H1 (cell line): ENCODE measurements at regions not wholly inside any gene's neighbourhood (a gene's known extent, or its start where the extent isn't known, plus 50 kb on each side); places are given as distances from the start of the nearest gene placed in this dataset.

Experiments used
- CTCF ChIA-PET: fragments of 300-600 bp; sonication (Branson Sonifier 250); formaldehyde crosslinking; loops from one replicate; lab custom pipeline; 2021; ENCODE audit not compliant: partially characterized antibody; lab: Charles Lee
- POLR2A ChIA-PET: fragments of 300-600 bp; sonication (Branson Sonifier 250); formaldehyde crosslinking; loops from one replicate; lab custom pipeline; 2021; ENCODE audit warnings: inconsistent platforms; ENCODE audit not compliant: partially characterized antibody; lab: Charles Lee
- DNase-seq, 2 experiments: peaks; one replicate each; pipeline versions ENCODE4 v3.0.0 to v3.0.0-alpha.2; 2010 to 2022; ENCODE audit warnings: low spot score in 2 of 2, low read depth in 1 of 2, mixed read lengths in 1 of 2
- FAIRE-seq: peaks from 2 replicates; lab custom pipeline; 2011; peaks lifted over from hg19 to GRCh38; lab: Jason Lieb, UNC
- H2AFZ ChIP-seq: 2 replicates; pipeline ENCODE4 v1.8.1; 2012; ENCODE audit warnings: low read length, inconsistent platforms
- H2AK5ac ChIP-seq: 2 replicates; pipeline ENCODE4 v1.6.1; 2013; ENCODE audit warnings: low read depth, low read length
- H2BK120ac ChIP-seq: replicated peaks from 2 replicates; pipeline ENCODE3; 2013; ENCODE audit warnings: low read depth, low read length, inconsistent platforms
- H2BK12ac ChIP-seq: 2 replicates; pipeline ENCODE4 v1.6.1; 2013; ENCODE audit warnings: low read depth, low read length
- H2BK15ac ChIP-seq: 2 replicates; pipeline ENCODE4 v1.6.1; 2013; ENCODE audit warnings: low read length
- H2BK20ac ChIP-seq: 2 replicates; pipeline ENCODE4 v1.6.1; 2013; ENCODE audit warnings: low read length
- H2BK5ac ChIP-seq: 2 replicates; pipeline ENCODE4 v1.6.1; 2013; ENCODE audit warnings: low read depth, low read length
- H3K14ac ChIP-seq: 2 replicates; pipeline ENCODE4 v1.6.1; 2013; ENCODE audit warnings: inconsistent platforms; ENCODE audit not compliant: insufficient read length
- H3K18ac ChIP-seq: 2 replicates; pipeline ENCODE4 v1.6.1; 2013; ENCODE audit warnings: low read length; ENCODE audit errors: extremely low read depth
- H3K23ac ChIP-seq: 2 replicates; pipeline ENCODE4 v1.6.1; 2013; ENCODE audit warnings: inconsistent platforms; ENCODE audit not compliant: insufficient read length
- H3K23me2 ChIP-seq: 2 replicates; pipeline ENCODE4 v1.6.1; 2013; ENCODE audit warnings: low read depth, low read length
- H3K27ac ChIP-seq: 2 replicates; pipeline ENCODE4 v1.6.1; 2011; ENCODE audit warnings: low read depth, low read length, inconsistent platforms
- H3K27me3 ChIP-seq, 4 experiments: replicated peaks in 1 of 4; 1 replicate in 1 of 4; 2 replicates in 3 of 4; pipeline versions ENCODE4 v1.6.1 to v1.8.1; 2011 to 2013; ENCODE audit warnings: low read length in 3 of 4, mild to moderate bottlenecking in 3 of 4, inconsistent platforms in 2 of 4, mixed read lengths in 2 of 4, moderate library complexity in 1 of 4; ENCODE audit not compliant: control insufficient read depth in 3 of 4, insufficient read depth in 3 of 4; ENCODE audit errors: extremely low read depth in 1 of 4
- H3K36me3 ChIP-seq, 4 experiments: 2 replicates each; pipeline versions ENCODE4 v1.6.1 to v1.8.1; 2011 to 2013; ENCODE audit warnings: mild to moderate bottlenecking in 4 of 4, low read length in 3 of 4, moderate library complexity in 2 of 4, control low read depth in 1 of 4, inconsistent platforms in 1 of 4; ENCODE audit not compliant: insufficient read depth in 4 of 4, control insufficient read depth in 2 of 4
- H3K4ac ChIP-seq: replicated peaks from 2 replicates; pipeline ENCODE3; 2013; ENCODE audit warnings: low read length, low read depth, mixed read lengths, inconsistent platforms; ENCODE audit not compliant: insufficient read length
- H3K4me1 ChIP-seq, 4 experiments: replicated peaks in 1 of 4; 1 replicate in 1 of 4; 2 replicates in 3 of 4; pipeline versions ENCODE4 v1.6.1 to v1.8.1; 2011 to 2013; ENCODE audit warnings: low read length in 3 of 4, inconsistent platforms in 2 of 4, mixed read lengths in 1 of 4; ENCODE audit not compliant: insufficient read depth in 4 of 4, control insufficient read depth in 3 of 4
- H3K4me2 ChIP-seq, 2 experiments: 2 replicates each; pipeline versions ENCODE4 v1.6.1 to v1.8.1; 2011 to 2013; ENCODE audit warnings: low read depth in 2 of 2, low read length in 2 of 2, control low read depth in 1 of 2, inconsistent platforms in 1 of 2, mild to moderate bottlenecking in 1 of 2; ENCODE audit not compliant: insufficient read depth in 1 of 2
- H3K4me3 ChIP-seq, 4 experiments: fragments of 200-600, 300-600 bp in 1 of 4; sonication (generic), shearing (Covaris generic), sonication (Bioruptor Twin) in 1 of 4; 2 replicates each; pipeline versions ENCODE4 v1.5.1 to v1.8.1; 2011 to 2016; ENCODE audit warnings: low read length in 4 of 4, low read depth in 3 of 4, control low read depth in 2 of 4, inconsistent platforms in 2 of 4, mild to moderate bottlenecking in 2 of 4, mixed read lengths in 1 of 4, moderate library complexity in 1 of 4; ENCODE audit not compliant: insufficient read depth in 2 of 4; ENCODE audit errors: extremely low read depth in 1 of 4
- H3K56ac ChIP-seq: replicated peaks from 2 replicates; pipeline ENCODE3; 2013; ENCODE audit warnings: low read depth, mild to moderate bottlenecking, mixed read lengths, low read length, inconsistent platforms; ENCODE audit not compliant: insufficient read length
- H3K79me1 ChIP-seq: 2 replicates; pipeline ENCODE4 v1.6.1; 2013; ENCODE audit warnings: low read depth, low read length, control low read depth
- H3K79me2 ChIP-seq, 2 experiments: 2 replicates each; pipeline versions ENCODE4 v1.6.1 to v1.8.1; 2012 to 2013; ENCODE audit warnings: low read length in 2 of 2, mild to moderate bottlenecking in 2 of 2, inconsistent platforms in 1 of 2; ENCODE audit not compliant: insufficient read depth in 2 of 2, control insufficient read depth in 1 of 2
- H3K9ac ChIP-seq, 4 experiments: replicated peaks in 1 of 4; 1 replicate in 1 of 4; 2 replicates in 3 of 4; pipeline versions ENCODE4 v1.6.1 to v1.8.1; 2011 to 2013; ENCODE audit warnings: low read depth in 3 of 4, low read length in 3 of 4, control low read depth in 2 of 4, mild to moderate bottlenecking in 2 of 4, moderate library complexity in 2 of 4, inconsistent platforms in 1 of 4; ENCODE audit errors: extremely low read depth in 1 of 4
- H3K9me3 ChIP-seq, 2 experiments: 2 replicates each; pipeline versions ENCODE4 v1.6.1 to v1.8.1; 2012 to 2013; ENCODE audit warnings: mild to moderate bottlenecking in 2 of 2, moderate library complexity in 2 of 2, control low read depth in 1 of 2, inconsistent platforms in 1 of 2, low read depth in 1 of 2, low read length in 1 of 2, mixed read lengths in 1 of 2; ENCODE audit not compliant: insufficient read depth in 2 of 2
- H4K20me1 ChIP-seq, 2 experiments: replicated peaks in 1 of 2; 2 replicates each; pipeline versions ENCODE3 to v1.8.1; 2011 to 2013; ENCODE audit warnings: inconsistent platforms in 2 of 2, low read length in 2 of 2, mild to moderate bottlenecking in 1 of 2; ENCODE audit not compliant: insufficient read depth in 2 of 2, control insufficient read depth in 1 of 2
- H4K5ac ChIP-seq: 2 replicates; pipeline ENCODE4 v1.6.1; 2013; ENCODE audit warnings: low read length, low read depth, mixed read lengths, inconsistent platforms; ENCODE audit not compliant: insufficient read length
- H4K8ac ChIP-seq: 2 replicates; pipeline ENCODE4 v1.8.0; 2013; ENCODE audit warnings: mild to moderate bottlenecking, moderate library complexity, low read length, inconsistent platforms; ENCODE audit not compliant: insufficient read depth; ENCODE audit errors: extremely low read depth
- H4K91ac ChIP-seq: replicated peaks from 2 replicates; pipeline ENCODE3; 2013; ENCODE audit warnings: low read length, mixed read lengths, inconsistent platforms; ENCODE audit not compliant: insufficient read length
- BCL11A ChIP-seq, 2 experiments: IDR thresholded peaks; one replicate each; pipeline ENCODE4 v1.6.1; 2011; ENCODE audit warnings: low read depth in 2 of 2, low read length in 2 of 2, mild to moderate bottlenecking in 2 of 2
- CBX8 ChIP-seq: fragments of 300-800, 300-1000 bp; sonication (generic); IDR thresholded peaks from 2 replicates; pipeline ENCODE4 v1.7.1; 2016; ENCODE audit warnings: low read depth, low read length, borderline replicate concordance
- KDM5A ChIP-seq: fragments of 200-600 bp; IDR thresholded peaks from 2 replicates; pipeline ENCODE4 v1.7.1; 2012; ENCODE audit warnings: mild to moderate bottlenecking, low read length, inconsistent platforms, mixed read lengths
- ZNF274 ChIP-seq: IDR thresholded peaks from 2 replicates; pipeline ENCODE4 v1.7.0; 2012; ENCODE audit warnings: low read length, borderline replicate concordance; ENCODE audit errors: extremely low read depth
- WGBS, 2 experiments: shearing (Covaris generic) in 1 of 2; methylation state at CpG; one replicate each; pipeline versions ENCODE4 v1.1.6 to v1.1.7; 2013 to 2015; ENCODE audit warnings: low lambda C conversion rate in 2 of 2, mixed read lengths in 2 of 2, inconsistent platforms in 1 of 2, low coverage in 1 of 2, missing lambda C conversion rate in 1 of 2; ENCODE audit not compliant: insufficient replicate concordance in 2 of 2, insufficient coverage in 1 of 2, insufficient read length in 1 of 2; ENCODE audit errors: extremely low coverage in 1 of 2, missing lambda C conversion rate in 1 of 2; 5-methylcytosine and 5-hydroxymethylcytosine counted together

- H3K27ac ChIP-seq = no peak overlapping the region
Observed at GRCh38 chr5:112636751-112637150, 100.9 kb upstream of the APC start.

More at GRCh38 chr5:112636751-112637150, 100.9 kb upstream of the APC start:
- H4K8ac ChIP-seq = no peak overlapping the region
- H3K23ac ChIP-seq = no peak overlapping the region
- no peak overlapping the region for H2BK15ac ChIP-seq
- 80% methylated on average over 2 of the region's 2 CpGs; no CpG with 5 or more reads in 1 of the 2 experiments for WGBS, 2 experiments
- H3K9me3 ChIP-seq = no peaks in the 10 kb centered on the region
- no peak overlapping the region for H2BK12ac ChIP-seq
- no peaks in the 10 kb centered on the region for H3K23me2 ChIP-seq
- H3K79me1 ChIP-seq = no peaks in the 10 kb centered on the region
- no peaks in the 10 kb centered on the region for H3K36me3 ChIP-seq
- H4K91ac ChIP-seq = no peak overlapping the region
- H3K4me2 ChIP-seq = no peak overlapping the region
- DNase-seq (no peak), FAIRE-seq (no peak)
- no peak overlapping the region for H2AK5ac ChIP-seq
- H3K18ac ChIP-seq = no peak overlapping the region
- no peak overlapping the region for H2AFZ ChIP-seq
- no peak overlapping the region for H3K9ac ChIP-seq
- no peak overlapping the region for H2BK20ac ChIP-seq
- no peak overlapping the region for H3K4ac ChIP-seq
- ChIA-PET CTCF (interaction anchor here (1.0 to 2.5 kb wide), 4 partner anchors 33 to 131 kb away, joined by 3 to 8 read pairs (median 3); no protein-coding TSS in a partner anchor), POLR2A (no interaction called here)
- H2BK5ac ChIP-seq = no peak overlapping the region
- H3K56ac ChIP-seq = no peak overlapping the region
- peaks cover 0 to 2% (median 0%) of the 10 kb centered on the region in 4 experiments; a peak in 1 of 7 replicates for H3K4me1 ChIP-seq
- H2BK120ac ChIP-seq = no peak overlapping the region
- H3K4me3 ChIP-seq = no peak overlapping the region
- H4K5ac ChIP-seq = no peak overlapping the region
- no peaks in the 10 kb centered on the region for H3K79me2 ChIP-seq
- TF ChIP-seq ZNF274 (no peak), CBX8 (no peak), KDM5A (no peak), BCL11A (IDR thresholded peaks at IDR 0.05; ENCODE audit: low read depth in 2 of 2, low read length in 2 of 2) (no peak)
- no peaks in the 10 kb centered on the region for H4K20me1 ChIP-seq
- no peak overlapping the region for H3K14ac ChIP-seq
- peaks cover 0 to 1% (median 0%) of the 10 kb centered on the region in 4 experiments; a peak in 2 of 7 replicates for H3K27me3 ChIP-seq
